K562 (cell line): ENCODE measurements at regions not wholly inside any gene's neighbourhood (a gene's known extent, or its start where the extent isn't known, plus 50 kb on each side); places are given as distances from the start of the nearest gene placed in this dataset.
A peak's percentile ranks its signal among the peaks of the same experiment; 100 is the strongest.

ENCODE experiments used
- ARID3B ChIP-seq: fragments of 250-450 bp; sonication (Bioruptor Pico); IDR thresholded peaks from 2 replicates; pipeline ENCODE4 v1.4.0; 2020; ENCODE audit warnings: borderline replicate concordance
- EP400 ChIP-seq: fragments of 450-650 bp; IDR thresholded peaks from 2 replicates; pipeline ENCODE4 v1.6.1; 2017; ENCODE audit warnings: antibody characterized with exemption, mild to moderate bottlenecking, moderate library complexity
- GATA2 ChIP-seq: sonication (generic); formaldehyde crosslinking; IDR thresholded peaks from 2 replicates; pipeline ENCODE4 v1.4.0; 2020; ENCODE audit warnings: mild to moderate bottlenecking, missing genetic modification reagents
- HBP1 ChIP-seq: fragments of 450-650 bp; formaldehyde crosslinking; IDR thresholded peaks from 2 replicates; pipeline ENCODE4 v1.4.0; 2022; ENCODE audit warnings: missing genetic modification characterization
- HDGF ChIP-seq: fragments of 450-650 bp; IDR thresholded peaks from 2 replicates; pipeline ENCODE4 v1.6.1; 2016
- HMG20B ChIP-seq: fragments of 250-450 bp; sonication (Bioruptor Pico); IDR thresholded peaks from 2 replicates; pipeline ENCODE4 v1.5.0; 2021; ENCODE audit warnings: mild to moderate bottlenecking
- NFRKB ChIP-seq: fragments of 450-650 bp; IDR thresholded peaks from 2 replicates; pipeline ENCODE4 v1.6.1; 2016; ENCODE audit warnings: low read depth
- SRF ChIP-seq, 2 experiments: fragments of 250-450, 450-650 bp in 1 of 2; sonication (Bioruptor Pico) in 1 of 2; sonication (generic) in 1 of 2; formaldehyde crosslinking; IDR thresholded peaks; 2 replicates each; pipeline versions ENCODE4 v1.5.0 to v1.5.1; 2020 to 2022; ENCODE audit warnings: mild to moderate bottlenecking in 1 of 2, missing genetic modification reagents in 1 of 2
- TEAD1 ChIP-seq, 2 experiments: fragments of 450-650 bp in 1 of 2; sonication (generic) in 1 of 2; formaldehyde crosslinking; IDR thresholded peaks; 2 replicates each; pipeline versions ENCODE4 v1.4.0 to v1.8.0; 2020 to 2022; ENCODE audit warnings: mild to moderate bottlenecking in 2 of 2, missing genetic modification reagents in 1 of 2
- TEAD2 ChIP-seq: fragments of 450-650 bp; IDR thresholded peaks from 2 replicates; pipeline ENCODE4 v1.6.1; 2016; ENCODE audit warnings: missing genetic modification characterization, control low read depth, missing compliant biosample characterization
- ZBTB34 ChIP-seq: fragments of 250-450 bp; sonication (Bioruptor Pico); IDR thresholded peaks from 2 replicates; pipeline ENCODE4 v1.8.0; 2021; ENCODE audit warnings: mild to moderate bottlenecking, moderate library complexity
- ZC3H8 ChIP-seq: fragments of 450-650 bp; IDR thresholded peaks from 2 replicates; pipeline ENCODE4 v1.6.1; 2017
- ZNF280A ChIP-seq: fragments of 450-650 bp; IDR thresholded peaks from 2 replicates; pipeline ENCODE4 v1.6.1; 2018; ENCODE audit warnings: mild to moderate bottlenecking, low read depth; ENCODE audit not compliant: partially characterized antibody
- ZNF395 ChIP-seq: fragments of 200-800 bp; sonication (Bioruptor generic); IDR thresholded peaks from 2 replicates; pipeline ENCODE4 v1.6.1; 2017; ENCODE audit warnings: missing genetic modification characterization, missing compliant biosample characterization

- TF ChIP-seq ZNF395 (CRISPR knock-in tag) = peak; percentile 93
- peak; percentile 93 for TF ChIP-seq NFRKB
- TF ChIP-seq HMG20B (CRISPR knock-in tag) = peak; percentile 72; the same call in 1 of the 2 replicates
- TF ChIP-seq HBP1 (CRISPR knock-in tag) = no peak
- TF ChIP-seq ZC3H8 = no peak
- no peak; the same call in 1 of the 2 replicates for TF ChIP-seq ARID3B (CRISPR knock-in tag)
- peak; percentile 72 to 76 for TF ChIP-seq TEAD1 (CRISPR knock-in tag; IDR thresholded peaks at IDR 0.05)
- no peak for TF ChIP-seq ZNF280A
- no peak for TF ChIP-seq GATA2 (CRISPR knock-in tag)
- TF ChIP-seq EP400 = peak; percentile 94
- TF ChIP-seq TEAD2 (tag) = peak; percentile 56
- TF ChIP-seq HDGF = no peak
- TF ChIP-seq SRF (CRISPR knock-in tag; IDR thresholded peaks at IDR 0.05) = no peak
- TF ChIP-seq ZBTB34 = no peak
These were observed 226.4 kb upstream of the KLF14 start (continued) for GRCh38 chr7:130960208-130960988.
